RWPE1 (cell line): ENCODE measurements at regions not wholly inside any gene's neighbourhood (a gene's known extent, or its start where the extent isn't known, plus 50 kb on each side); places are given as distances from the start of the nearest gene placed in this dataset.
"Not testable (repeated sequence)": the region's sequence is repeated elsewhere in the genome, so short reads cannot be mapped to it uniquely, and the experiment has no call there.

Experiments used
- CTCF ChIA-PET: fragments of 350-600 bp; sonication (Branson Sonifier 250); formaldehyde crosslinking; extraction: SDS; loops from one replicate; lab custom pipeline; 2021; lab: Yijun Ruan, JAX
- POLR2A ChIA-PET: fragments of 400-600 bp; formaldehyde crosslinking; extraction: SDS; loops from one replicate; lab custom pipeline; 2020; ENCODE audit warnings: antibody characterized with exemption; ENCODE audit not compliant: low non-redundant PET; lab: Yijun Ruan, JAX
- DNase-seq: peaks from one replicate; pipeline ENCODE4 v3.0.0; 2012; ENCODE audit warnings: low spot score
- H3K27ac ChIP-seq: fragments of 450-650 bp; 2 replicates; pipeline ENCODE4 v1.5.1; 2017
- CTCF ChIP-seq: fragments of 450-650 bp; conservative IDR thresholded peaks from 2 replicates; pipeline ENCODE4 v1.5.1; 2017; ENCODE audit warnings: low read depth, mild to moderate bottlenecking

GRCh38 chr3:159488602-159489001 lies 500.0 kb upstream of the IL12A start:
- H3K27ac ChIP-seq, result no peak overlapping the region
- ChIA-PET POLR2A (no interaction called here), CTCF (no interaction called here)
- no peak for TF ChIP-seq CTCF
- no peak for DNase-seq

- TF ChIP-seq CTCF, result no peak
- ChIA-PET CTCF (no interaction called here), POLR2A (no interaction called here)
- no peak overlapping the region for H3K27ac ChIP-seq
- DNase-seq, result no peak
Measured at GRCh38 chr3:159497361-159497760, 491.3 kb upstream of the IL12A start.

- peak; percentile 49 for DNase-seq
- no peak for TF ChIP-seq CTCF
- ChIA-PET CTCF (interaction anchor here (0.8 kb wide), 1 partner anchor 15 kb away, joined by 3 read pairs; no protein-coding TSS in a partner anchor), POLR2A (no interaction called here)
- H3K27ac ChIP-seq, result no peak overlapping the region
Measured at GRCh38 chr3:159499031-159499793, 489.4 kb upstream of the IL12A start.

GRCh38 chr3:159501029-159501428 lies 487.6 kb upstream of the IL12A start:
- CTCF ChIA-PET, result no interaction called here
- DNase-seq, result no peak
- POLR2A ChIA-PET, result no interaction called here
- no peak for TF ChIP-seq CTCF
- no peak overlapping the region for H3K27ac ChIP-seq

- ChIA-PET POLR2A (no interaction called here), CTCF (no interaction called here)
- H3K27ac ChIP-seq, result no peak overlapping the region
- TF ChIP-seq CTCF, result no peak
- no peak for DNase-seq
Measured at GRCh38 chr3:159502986-159503385, 485.6 kb upstream of the IL12A start.

- POLR2A ChIA-PET, H3K27ac ChIP-seq, CTCF ChIA-PET, DNase-seq: not testable (repeated sequence)
Measured at GRCh38 chr3:159510988-159511387, 477.6 kb upstream of the IL12A start.

GRCh38 chr3:159513444-159513843 lies 475.2 kb upstream of the IL12A start:
- ChIA-PET POLR2A (no interaction called here), CTCF (no interaction called here)
- no peak for DNase-seq
- no peak for TF ChIP-seq CTCF
- no peak overlapping the region for H3K27ac ChIP-seq
